T-helper 2 cell treated with Interferon-gamma antibody and Interleukin-4, amounts not matched to agents 5 μg/mL and 100 μg/mL, for 36 hours (primary cell): ENCODE measurements at regions not wholly inside any gene's neighbourhood (a gene's known extent, or its start where the extent isn't known, plus 50 kb on each side); places are given as distances from the start of the nearest gene placed in this dataset.

Experiments
- DNase-seq: peaks from one replicate; pipeline ENCODE4 v3.0.0; 2021; ENCODE audit warnings: low spot score
- H3K27ac Mint-ChIP-seq: one replicate; pipeline ENCODE4 v1.8.0; 2021; ENCODE audit warnings: mild to moderate bottlenecking, mixed read lengths
- H3K27me3 Mint-ChIP-seq: one replicate; pipeline ENCODE4 v1.8.0; 2021; ENCODE audit warnings: low read depth, mixed read lengths
- H3K36me3 Mint-ChIP-seq: one replicate; pipeline ENCODE4 v1.8.0; 2021; ENCODE audit warnings: low read depth, mixed read lengths
- H3K4me1 Mint-ChIP-seq: one replicate; pipeline ENCODE4 v1.8.0; 2021; ENCODE audit warnings: low read depth, mixed read lengths
- H3K4me3 Mint-ChIP-seq: one replicate; pipeline ENCODE4 v1.8.0; 2022; ENCODE audit warnings: mild to moderate bottlenecking, moderate library complexity, mixed read lengths
- H3K9me3 Mint-ChIP-seq: one replicate; pipeline ENCODE4 v1.8.0; 2021; ENCODE audit warnings: mixed read lengths

- Mint-ChIP-seq H3K27me3 (no peaks in the 10 kb centered on the region), H3K4me3 (no peak overlapping the region), H3K27ac (no peak overlapping the region), H3K4me1 (no peaks in the 10 kb centered on the region), H3K9me3 (no peaks in the 10 kb centered on the region), H3K36me3 (no peaks in the 10 kb centered on the region)
- DNase-seq: no peak
Observed at GRCh38 chr20:60485012-60485760, 527.0 kb downstream of the CDH26 start.

GRCh38 chr20:60486315-60486714, 528.1 kb downstream of the CDH26 start:
- H3K9me3 Mint-ChIP-seq: no peaks in the 10 kb centered on the region
- no peaks in the 10 kb centered on the region for H3K4me1 Mint-ChIP-seq
- H3K4me3 Mint-ChIP-seq: no peak overlapping the region
- no peaks in the 10 kb centered on the region for H3K27me3 Mint-ChIP-seq
- no peak for DNase-seq
- H3K36me3 Mint-ChIP-seq: no peaks in the 10 kb centered on the region
- H3K27ac Mint-ChIP-seq: no peak overlapping the region

GRCh38 chr20:60486937-60487336, 528.7 kb downstream of the CDH26 start:
- DNase-seq: no peak
- no peaks in the 10 kb centered on the region for H3K4me1 Mint-ChIP-seq
- no peaks in the 10 kb centered on the region for H3K27me3 Mint-ChIP-seq
- H3K27ac Mint-ChIP-seq: no peak overlapping the region
- no peaks in the 10 kb centered on the region for H3K9me3 Mint-ChIP-seq
- no peaks in the 10 kb centered on the region for H3K36me3 Mint-ChIP-seq
- no peak overlapping the region for H3K4me3 Mint-ChIP-seq

- no peak overlapping the region for H3K4me3 Mint-ChIP-seq
- no peaks in the 10 kb centered on the region for H3K36me3 Mint-ChIP-seq
- no peak overlapping the region for H3K27ac Mint-ChIP-seq
- DNase-seq: no peak
- H3K27me3 Mint-ChIP-seq: no peaks in the 10 kb centered on the region
- no peaks in the 10 kb centered on the region for H3K9me3 Mint-ChIP-seq
- no peaks in the 10 kb centered on the region for H3K4me1 Mint-ChIP-seq
Observed at GRCh38 chr20:60490217-60491050, 532.2 kb downstream of the CDH26 start.

GRCh38 chr20:60491051-60491581, 532.9 kb downstream of the CDH26 start:
- no peak overlapping the region for H3K27ac Mint-ChIP-seq
- no peak overlapping the region for H3K4me3 Mint-ChIP-seq

GRCh38 chr20:60494476-60494875, 536.3 kb downstream of the CDH26 start:
- no peaks in the 10 kb centered on the region for H3K36me3 Mint-ChIP-seq
- no peaks in the 10 kb centered on the region for H3K9me3 Mint-ChIP-seq
- H3K4me1 Mint-ChIP-seq: no peaks in the 10 kb centered on the region
- no peak overlapping the region for H3K4me3 Mint-ChIP-seq
- DNase-seq: no peak
- no peak overlapping the region for H3K27ac Mint-ChIP-seq
- H3K27me3 Mint-ChIP-seq: no peaks in the 10 kb centered on the region

More at GRCh38 chr20:60491051-60491581, 532.9 kb downstream of the CDH26 start:
- Mint-ChIP-seq H3K4me1 (no peaks in the 10 kb centered on the region), H3K27me3 (no peaks in the 10 kb centered on the region), H3K9me3 (no peaks in the 10 kb centered on the region), H3K36me3 (no peaks in the 10 kb centered on the region)
- no peak for DNase-seq

- Mint-ChIP-seq H3K4me1 (no peaks in the 10 kb centered on the region), H3K27me3 (no peaks in the 10 kb centered on the region), H3K27ac (no peak overlapping the region), H3K9me3 (no peaks in the 10 kb centered on the region), H3K36me3 (no peaks in the 10 kb centered on the region), H3K4me3 (no peak overlapping the region)
- DNase-seq: no peak
Observed at GRCh38 chr20:60497298-60498035, 539.2 kb downstream of the CDH26 start.

GRCh38 chr20:60500038-60500701, 541.9 kb downstream of the CDH26 start:
- Mint-ChIP-seq H3K4me1 (no peaks in the 10 kb centered on the region), H3K27me3 (no peaks in the 10 kb centered on the region), H3K36me3 (no peaks in the 10 kb centered on the region), H3K27ac (no peak overlapping the region), H3K4me3 (no peak overlapping the region), H3K9me3 (no peaks in the 10 kb centered on the region)
- no peak for DNase-seq

- H3K4me1 Mint-ChIP-seq: no peaks in the 10 kb centered on the region
- no peak overlapping the region for H3K27ac Mint-ChIP-seq
- no peaks in the 10 kb centered on the region for H3K36me3 Mint-ChIP-seq
- DNase-seq: no peak
- no peak overlapping the region for H3K4me3 Mint-ChIP-seq
- no peaks in the 10 kb centered on the region for H3K9me3 Mint-ChIP-seq
- no peaks in the 10 kb centered on the region for H3K27me3 Mint-ChIP-seq
Observed at GRCh38 chr20:60501048-60501447, 542.8 kb downstream of the CDH26 start.

- Mint-ChIP-seq H3K4me1 (no peaks in the 10 kb centered on the region), H3K4me3 (no peak overlapping the region), H3K9me3 (no peaks in the 10 kb centered on the region), H3K27me3 (no peaks in the 10 kb centered on the region), H3K36me3 (no peaks in the 10 kb centered on the region), H3K27ac (no peak overlapping the region)
- DNase-seq: no peak
Observed at GRCh38 chr20:60502881-60503280, 544.7 kb downstream of the CDH26 start.

GRCh38 chr20:60505423-60505822, 547.2 kb downstream of the CDH26 start:
- DNase-seq: no peak
- Mint-ChIP-seq H3K36me3 (no peaks in the 10 kb centered on the region), H3K9me3 (no peaks in the 10 kb centered on the region), H3K27ac (no peak overlapping the region), H3K4me1 (no peaks in the 10 kb centered on the region), H3K27me3 (no peaks in the 10 kb centered on the region), H3K4me3 (no peak overlapping the region)

GRCh38 chr20:60506061-60506460, 547.8 kb downstream of the CDH26 start:
- Mint-ChIP-seq H3K4me1 (no peaks in the 10 kb centered on the region), H3K9me3 (no peaks in the 10 kb centered on the region), H3K27ac (no peak overlapping the region), H3K36me3 (no peaks in the 10 kb centered on the region), H3K4me3 (no peak overlapping the region), H3K27me3 (no peaks in the 10 kb centered on the region)
- DNase-seq: no peak

GRCh38 chr20:60507087-60507694, 549.0 kb downstream of the CDH26 start:
- Mint-ChIP-seq H3K27me3 (no peaks in the 10 kb centered on the region), H3K4me3 (no peak overlapping the region), H3K4me1 (no peaks in the 10 kb centered on the region), H3K27ac (no peak overlapping the region), H3K9me3 (no peaks in the 10 kb centered on the region), H3K36me3 (no peaks in the 10 kb centered on the region)
- no peak for DNase-seq
